GM12878 (cell line): ENCODE measurements at regions not wholly inside any gene's neighbourhood (a gene's known extent, or its start where the extent isn't known, plus 50 kb on each side); places are given as distances from the start of the nearest gene placed in this dataset.

Experiments
- ATAC-seq: fragments of 200-7000 bp; cut with Tn5 transposase; 3 replicates; pipeline ENCODE4 v1.9.1; 2020; ENCODE audit warnings: mild to moderate bottlenecking, moderate library complexity
- BruUV-seq: library from RNA; stranded (reverse); fragments of 400-500 nt; replicated peaks from 2 replicates; lab custom pipeline; 2021; lab: Mats Ljungman, UMichigan
- CTCF ChIA-PET: fragments of 300-600 bp; sonication (Branson Sonifier 250); formaldehyde crosslinking; extraction: SDS; loops from one replicate; lab custom pipeline; 2021; ENCODE audit warnings: inconsistent platforms; lab: Yijun Ruan, JAX
- POLR2A ChIA-PET: fragments of 350-600 bp; formaldehyde crosslinking; extraction: SDS; loops from one replicate; lab custom pipeline; 2021; ENCODE audit warnings: inconsistent platforms; lab: Charles Lee
- RAD21 ChIA-PET: fragments of 300-600 bp; sonication (Branson Sonifier 250); formaldehyde crosslinking; loops from one replicate; lab custom pipeline; 2023; ENCODE audit warnings: antibody characterized with exemption; ENCODE audit not compliant: unreplicated experiment; lab: Charles Lee
- SMC1A ChIA-PET: fragments of 300-600 bp; sonication (Branson Sonifier 250); formaldehyde crosslinking; loops from one replicate; lab custom pipeline; 2023; ENCODE audit not compliant: unreplicated experiment, uncharacterized antibody; lab: Charles Lee
- DNase-seq: peaks from one replicate; pipeline ENCODE4 v3.0.0-alpha.2; 2011; ENCODE audit warnings: low read depth, low spot score
- FAIRE-seq: peaks from 3 replicates; lab custom pipeline; 2011; peaks lifted over from hg19 to GRCh38; lab: Jason Lieb, UNC
- H2AFZ ChIP-seq: 2 replicates; pipeline ENCODE4 v1.6.0; 2011; ENCODE audit warnings: low read depth, low read length, control low read depth; ENCODE audit not compliant: control insufficient read depth
- H3K27ac ChIP-seq: 2 replicates; pipeline ENCODE4 v1.5.1; 2011; ENCODE audit warnings: control low read depth; ENCODE audit not compliant: control insufficient read depth, insufficient read depth
- H3K27me3 ChIP-seq, 2 experiments: replicated peaks in 1 of 2; 2 replicates each; pipeline versions ENCODE4 v1.6.0 to v1.6.1; 2011; ENCODE audit warnings: low read length in 1 of 2; ENCODE audit not compliant: control insufficient read depth in 2 of 2, insufficient read depth in 2 of 2
- H3K36me3 ChIP-seq, 2 experiments: 2 replicates each; pipeline ENCODE4 v1.5.1; 2011; ENCODE audit warnings: low read length in 1 of 2; ENCODE audit not compliant: control insufficient read depth in 2 of 2, insufficient read depth in 2 of 2
- H3K4me1 ChIP-seq: 2 replicates; pipeline ENCODE4 v1.6.1; 2011; ENCODE audit warnings: mild to moderate bottlenecking, low read length, moderate library complexity, mixed read lengths; ENCODE audit not compliant: control insufficient read depth, insufficient read depth
- H3K4me2 ChIP-seq: 2 replicates; pipeline ENCODE4 v1.6.0; 2011; ENCODE audit warnings: control low read depth; ENCODE audit not compliant: control insufficient read depth, insufficient read depth
- H3K4me3 ChIP-seq: fragments of 200-600 bp; sonication (generic); 2 replicates; pipeline ENCODE4 v1.5.1; 2016
- H3K79me2 ChIP-seq: 2 replicates; pipeline ENCODE4 v1.6.0; 2011; ENCODE audit warnings: low read length; ENCODE audit not compliant: control insufficient read depth, insufficient read depth
- H3K9ac ChIP-seq: 2 replicates; pipeline ENCODE4 v1.8.0; 2011; ENCODE audit warnings: low read length, control low read depth, mixed read lengths; ENCODE audit not compliant: control insufficient read depth, insufficient read depth
- H3K9me3 ChIP-seq: replicated peaks from 3 replicates; pipeline ENCODE4 v1.5.1; 2011; ENCODE audit warnings: mild to moderate bottlenecking, low read length; ENCODE audit not compliant: control insufficient read depth, insufficient read depth
- H4K20me1 ChIP-seq: 2 replicates; pipeline ENCODE4 v1.6.0; 2011; ENCODE audit not compliant: control insufficient read depth, insufficient read depth
- CBFB ChIP-seq: IDR thresholded peaks from 2 replicates; pipeline ENCODE4 v1.6.1; 2016; ENCODE audit warnings: antibody characterized with exemption, low read depth
- CHD1 ChIP-seq: IDR thresholded peaks from 2 replicates; pipeline ENCODE4 v1.6.1; 2012; ENCODE audit warnings: low read depth, low read length, improper control_type of control experiment
- CUX1 ChIP-seq: IDR thresholded peaks from 2 replicates; pipeline ENCODE4 v1.6.1; 2012; ENCODE audit warnings: improper control_type of control experiment, low read depth, low read length; ENCODE audit not compliant: insufficient replicate concordance
- E4F1 ChIP-seq: fragments of 450-650 bp; IDR thresholded peaks from 2 replicates; pipeline ENCODE4 v1.6.1; 2018; ENCODE audit warnings: borderline replicate concordance, mild to moderate bottlenecking; ENCODE audit not compliant: partially characterized antibody
- EED ChIP-seq: sonication (generic); IDR thresholded peaks from 2 replicates; pipeline ENCODE4 v1.6.1; 2016; ENCODE audit warnings: antibody characterized with exemption, low read depth
- NFYB ChIP-seq: IDR thresholded peaks from 2 replicates; pipeline ENCODE4 v1.6.1; 2011; ENCODE audit warnings: low read depth, mild to moderate bottlenecking, low read length, improper control_type of control experiment, moderate library complexity; ENCODE audit not compliant: insufficient read depth
- RB1 ChIP-seq: fragments of 450-650 bp; formaldehyde crosslinking; IDR thresholded peaks from 2 replicates; pipeline ENCODE4 v1.6.1; 2017; ENCODE audit warnings: mild to moderate bottlenecking, borderline replicate concordance
- REST ChIP-seq: IDR thresholded peaks from 2 replicates; pipeline ENCODE4 v1.6.1; 2012; ENCODE audit warnings: mild to moderate bottlenecking, low read depth, low read length
- RUNX3 ChIP-seq: IDR thresholded peaks from 2 replicates; pipeline ENCODE4 v1.6.1; 2012; ENCODE audit warnings: low read length, inconsistent platforms
- ZNF274 ChIP-seq: IDR thresholded peaks from one replicate; pipeline ENCODE4 v1.8.0; 2011; ENCODE audit not compliant: insufficient read length, insufficient read depth
- WGBS: methylation state at CpG from one replicate; pipeline ENCODE4 v1.1.6; 2016; ENCODE audit warnings: low lambda C conversion rate; ENCODE audit not compliant: insufficient replicate concordance, insufficient coverage; ENCODE audit errors: missing lambda C conversion rate; 5-methylcytosine and 5-hydroxymethylcytosine counted together
- in situ Hi-C: fragments of 300-500 bp; cut with MboI; formaldehyde crosslinking; loops from 9 replicates; pipeline ENCODE4 v1.14.3; 2018; ENCODE audit warnings: mixed read lengths
- intact Hi-C: fragments of 100-400 bp; cut with micrococcal nuclease; formaldehyde crosslinking; loops from one replicate; pipeline ENCODE4 v1.14.2; 2022; ENCODE audit not compliant: unreplicated experiment

- Histone ChIP-seq H2AFZ (no peak overlapping the region), H3K27me3 (no peaks in the 10 kb centered on the region), H3K4me3 (no peak overlapping the region), H3K36me3 (no peaks in the 10 kb centered on the region), H3K79me2 (no peaks in the 10 kb centered on the region), H3K9ac (no peak overlapping the region), H3K9me3 (no peaks in the 10 kb centered on the region), H3K4me1 (no peaks in the 10 kb centered on the region), H3K4me2 (no peak overlapping the region), H4K20me1 (no peaks in the 10 kb centered on the region), H3K27ac (no peak overlapping the region)
- POLR2A ChIA-PET: interaction anchor here (1.2 to 2.3 kb wide), 2 partner anchors 11 to 14 kb away, joined by 3 to 7 read pairs; no protein-coding TSS in a partner anchor
- RAD21 ChIA-PET: interaction anchor here (0.8 to 1.3 kb wide), 3 partner anchors 14 to 105 kb away, joined by 3 to 4 read pairs (median 4); no protein-coding TSS in a partner anchor
- no peak; the same call in 2 of the 3 replicates for ATAC-seq
- no peak for DNase-seq
- in situ Hi-C loops (no loop called here), intact Hi-C loops (no loop called here)
- SMC1A ChIA-PET: interaction anchor here (1.1 to 4.3 kb wide), 5 partner anchors 9 to 175 kb away, joined by 3 to 21 read pairs (median 5); no protein-coding TSS in a partner anchor
- CTCF ChIA-PET: interaction anchor here (1.2 to 1.4 kb wide), 2 partner anchors 105 to 119 kb away, joined by 3 read pairs; no protein-coding TSS in a partner anchor
- WGBS: 0% methylated on average over 4 of the region's 4 CpGs
- no TSS peak for BruUV-seq
- FAIRE-seq: no peak
- TF ChIP-seq ZNF274: no peak
- no peak for TF ChIP-seq NFYB
- TF ChIP-seq EED: no peak
- no peak for TF ChIP-seq E4F1
- TF ChIP-seq REST: no peak
- no peak for TF ChIP-seq CHD1
- TF ChIP-seq RB1: no peak
- TF ChIP-seq CUX1: no peak
- TF ChIP-seq RUNX3: no peak
- no peak for TF ChIP-seq CBFB
Measured at GRCh38 chr15:97129674-97130073, 799.2 kb downstream of the NR2F2 start.
